ENCODE measurements at regions not wholly inside any gene's neighbourhood (a gene's known extent, or its start where the extent isn't known, plus 50 kb on each side); places are given as distances from the start of the nearest gene placed in this dataset.

DNA sequence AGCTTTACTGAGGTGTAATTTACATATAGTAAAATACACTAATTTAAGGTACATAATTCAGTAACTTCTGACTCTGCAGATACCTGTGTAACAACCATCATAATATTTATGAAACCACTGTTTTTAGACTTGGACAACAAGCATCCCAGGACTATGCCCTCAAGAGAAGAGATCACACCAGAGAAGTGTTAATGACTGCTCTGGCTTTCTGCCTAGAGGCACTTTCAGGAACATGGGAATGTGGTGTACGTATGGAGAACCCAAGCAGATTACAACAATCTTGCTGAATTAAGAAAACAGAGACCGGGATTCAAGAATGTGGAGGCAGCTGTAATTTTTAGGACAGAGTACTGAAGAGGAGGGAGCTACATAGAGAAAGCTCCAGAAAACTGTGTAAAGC lies 475.2 kb downstream of the LPIN1 start:
- DNase-seq = no peak

GRCh38 chr2:12222554-12222953 lies 476.1 kb downstream of the LPIN1 start:
- DNase-seq = no peak

DNA sequence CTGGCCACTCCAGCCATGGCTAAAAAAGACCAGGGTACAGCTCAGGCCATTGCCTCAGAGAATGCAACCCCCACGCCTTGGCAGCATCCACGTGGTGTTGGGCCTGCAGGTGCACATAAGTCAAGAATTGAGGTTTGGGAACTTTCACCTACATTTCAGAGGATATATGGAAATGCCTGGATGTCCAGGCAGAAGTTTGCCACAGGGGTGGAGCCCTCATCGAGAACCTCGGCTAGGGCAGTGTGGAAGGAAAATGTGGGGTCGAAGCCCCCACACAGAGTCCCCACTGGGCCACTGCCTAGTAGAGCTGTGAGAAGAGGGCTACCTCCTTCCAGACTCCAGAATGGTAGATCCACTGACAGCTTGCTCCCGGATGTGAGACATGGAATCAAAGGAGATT lies 477.3 kb downstream of the LPIN1 start:
- DNase-seq = no peak

- no peak for DNase-seq
Measured at GRCh38 chr2:12226653-12227052, 480.2 kb downstream of the LPIN1 start.

GRCh38 chr2:12227941-12228608 lies 481.6 kb downstream of the LPIN1 start:
- DNase-seq = no peak

DNA sequence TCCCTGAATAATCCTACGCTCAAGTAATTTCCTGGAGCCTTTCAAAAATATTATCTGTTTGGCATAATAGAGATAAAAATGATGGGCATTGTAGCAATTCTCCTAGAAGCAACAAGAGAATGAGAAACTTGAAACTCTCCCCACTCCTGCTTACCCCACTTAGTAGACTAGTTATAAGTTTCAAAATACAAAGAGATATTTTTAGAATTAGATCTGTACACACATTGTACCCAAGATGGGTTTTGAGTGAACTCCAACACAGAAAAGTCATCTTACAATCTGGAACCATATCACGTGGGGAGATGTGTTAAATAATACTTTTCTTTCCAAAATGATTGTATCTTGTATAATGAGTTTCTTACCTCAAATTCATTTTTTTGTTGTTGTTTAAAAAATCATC lies 484.9 kb downstream of the LPIN1 start:
- no peak for DNase-seq

DNA sequence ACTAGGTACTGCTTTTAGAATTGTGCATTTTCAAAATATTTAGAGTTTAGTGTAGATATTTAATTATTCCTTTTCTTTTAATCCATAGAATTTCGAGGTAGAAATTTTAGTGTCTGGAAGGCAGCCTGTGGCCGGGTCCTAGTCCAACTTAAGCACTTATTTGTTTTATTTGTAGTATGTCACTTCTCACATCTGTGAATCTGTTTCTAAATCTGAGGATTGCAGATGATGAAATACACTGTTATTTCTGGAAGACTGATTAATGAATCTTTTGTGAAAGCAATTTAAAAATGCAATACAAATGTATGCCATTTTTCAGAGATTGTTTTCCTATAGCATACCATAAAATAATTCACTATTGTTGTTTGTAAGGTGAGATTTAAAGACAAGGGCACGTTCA lies 483.9 kb upstream of the TRIB2 start:
- no peak for DNase-seq

DNA sequence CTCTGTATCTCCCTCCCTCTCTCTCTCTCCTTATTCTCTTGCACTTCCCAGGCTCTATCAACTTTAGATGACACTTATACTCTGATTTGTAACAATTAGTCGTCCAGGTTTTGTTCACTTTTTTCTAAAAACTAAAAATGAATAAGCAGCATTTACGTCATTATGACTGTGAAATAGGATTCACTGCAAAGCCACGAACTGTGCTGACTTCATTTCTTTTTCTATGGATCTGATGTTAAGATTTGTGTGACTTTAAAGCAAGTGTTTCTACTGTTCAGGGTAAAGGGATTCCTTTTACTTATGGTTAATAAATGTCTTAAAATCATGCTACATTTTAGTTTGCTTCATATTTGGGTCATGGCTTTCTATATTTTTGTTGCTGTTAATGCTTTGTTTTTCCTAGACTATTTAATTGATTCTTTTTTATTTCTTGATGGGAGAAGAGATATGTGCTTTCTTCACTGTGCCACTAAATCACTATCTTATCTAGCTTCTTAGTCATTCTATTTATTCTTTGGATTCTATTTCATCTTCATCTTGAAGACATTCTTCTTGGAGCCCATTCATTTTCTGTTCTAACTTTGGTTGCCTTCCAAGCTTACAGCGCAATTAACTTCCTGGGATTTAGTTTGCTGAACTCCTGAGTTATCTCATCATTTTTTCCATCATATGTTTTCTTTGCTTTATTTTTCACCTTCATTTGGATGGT lies 480.4 kb upstream of the TRIB2 start:
- no peak for DNase-seq

GRCh38 chr2:12240206-12240605 lies 476.5 kb upstream of the TRIB2 start:
- no peak for DNase-seq

DNA sequence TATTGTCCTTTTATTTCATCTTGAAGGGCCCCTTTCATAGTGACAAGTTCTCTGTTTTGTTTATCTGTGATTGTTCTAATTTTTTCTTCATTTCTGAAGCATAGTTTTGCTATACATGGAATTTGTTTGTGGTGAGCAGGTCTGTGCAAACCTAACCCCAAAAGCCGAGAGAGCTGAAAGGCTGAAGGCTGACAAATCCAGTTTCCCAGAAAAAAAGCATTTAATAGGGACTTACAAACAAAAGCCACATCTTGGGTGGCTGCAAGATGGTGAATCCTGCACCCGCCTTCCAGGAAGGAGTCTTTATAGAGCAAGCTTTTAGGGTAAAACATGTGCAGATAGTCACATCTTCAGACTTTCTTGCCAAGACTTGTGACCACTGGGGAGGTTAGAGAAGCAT lies 473.4 kb upstream of the TRIB2 start:
- no peak for DNase-seq

- no peak for DNase-seq
Measured at GRCh38 chr2:12244070-12244469, 472.7 kb upstream of the TRIB2 start.

GRCh38 chr2:12251121-12251520 lies 465.6 kb upstream of the TRIB2 start:
- no peak for DNase-seq

GRCh38 chr2:12251749-12252148 lies 465.0 kb upstream of the TRIB2 start:
- DNase-seq = no peak

DNA sequence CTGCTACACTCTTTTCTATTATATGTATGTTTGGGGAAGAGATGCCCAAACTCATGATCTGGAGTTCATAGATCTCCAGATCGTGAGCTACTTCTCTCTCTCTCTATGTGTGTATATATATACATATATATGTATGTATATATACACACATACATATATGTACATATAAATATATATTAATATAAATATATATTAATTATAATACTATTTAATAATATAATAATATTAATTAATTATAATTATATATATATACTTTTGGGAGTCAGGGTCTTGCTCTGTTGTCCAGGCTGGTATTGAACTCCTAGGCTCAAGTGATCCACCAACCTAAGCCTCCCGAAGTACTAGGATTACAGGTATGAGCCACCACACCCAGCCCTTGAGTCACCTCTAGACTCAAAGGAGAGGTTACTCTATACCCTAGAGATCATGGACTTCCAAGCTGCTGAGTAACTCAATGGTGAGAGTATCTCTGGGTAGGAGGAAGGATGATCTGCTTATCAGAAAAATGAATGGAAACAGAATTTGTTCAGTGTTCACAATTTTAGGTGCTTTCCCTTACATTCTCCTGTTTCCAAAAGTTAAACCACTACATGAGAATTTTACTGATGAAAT lies 463.5 kb upstream of the TRIB2 start:
- DNase-seq = no peak

GRCh38 chr2:12254280-12254860 lies 462.4 kb upstream of the TRIB2 start:
- no peak for DNase-seq

DNA sequence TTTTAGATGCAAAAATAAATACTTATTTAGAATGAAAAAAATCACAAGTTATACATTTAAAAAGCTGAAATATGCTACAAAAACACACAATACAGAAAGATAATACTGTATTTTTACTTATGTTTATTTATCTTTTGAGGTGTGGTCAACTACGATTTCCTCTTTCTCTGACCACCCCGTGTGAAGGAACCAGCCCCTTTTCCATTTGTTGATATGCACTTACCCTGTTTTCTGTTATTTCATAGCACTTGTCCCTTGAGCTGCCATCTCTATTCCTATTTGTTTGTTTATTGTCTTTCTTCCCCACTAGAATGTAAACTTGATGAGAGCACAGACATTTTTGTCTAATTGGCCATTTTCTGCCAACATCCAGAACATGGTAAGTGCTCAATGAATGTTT lies 460.5 kb upstream of the TRIB2 start:
- DNase-seq = no peak

DNA sequence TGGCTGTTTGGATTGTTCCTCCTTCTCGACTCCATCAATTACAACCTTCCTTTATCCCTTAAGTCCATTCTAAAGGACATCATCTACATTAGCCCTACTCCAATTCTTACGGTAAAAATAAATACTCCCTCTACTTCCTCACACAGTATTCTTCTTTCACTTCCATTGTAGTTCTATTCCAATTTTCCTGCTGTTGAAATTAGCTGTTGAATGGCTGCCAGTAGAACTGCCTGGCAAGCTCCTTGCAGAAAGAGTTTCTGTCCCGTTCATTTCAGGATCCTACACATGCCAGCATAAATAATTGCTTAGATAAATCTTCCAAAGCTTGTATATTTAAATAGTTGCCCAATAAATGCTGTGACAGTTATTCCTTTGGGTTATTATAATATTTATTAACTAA lies 459.3 kb upstream of the TRIB2 start:
- DNase-seq = no peak

DNA sequence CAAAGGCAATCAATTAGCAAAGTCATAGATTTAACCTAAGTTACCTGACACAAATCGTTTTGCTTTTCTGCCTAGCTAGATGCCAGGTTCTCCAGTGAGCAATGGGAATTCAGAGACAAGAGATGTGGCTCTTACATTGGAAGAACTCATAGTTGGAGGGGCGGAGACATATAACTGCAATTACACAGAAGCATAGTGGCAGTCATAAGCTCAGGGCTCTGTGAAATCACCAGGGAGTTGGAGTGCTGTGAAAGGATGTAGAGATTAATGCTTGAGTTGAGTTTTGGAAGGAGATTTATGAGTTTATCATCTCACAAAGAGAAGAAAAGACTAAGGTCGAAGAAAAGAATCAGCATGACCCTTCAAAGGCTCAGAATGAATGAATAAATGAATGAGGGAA lies 457.2 kb upstream of the TRIB2 start:
- no peak for DNase-seq

DNA sequence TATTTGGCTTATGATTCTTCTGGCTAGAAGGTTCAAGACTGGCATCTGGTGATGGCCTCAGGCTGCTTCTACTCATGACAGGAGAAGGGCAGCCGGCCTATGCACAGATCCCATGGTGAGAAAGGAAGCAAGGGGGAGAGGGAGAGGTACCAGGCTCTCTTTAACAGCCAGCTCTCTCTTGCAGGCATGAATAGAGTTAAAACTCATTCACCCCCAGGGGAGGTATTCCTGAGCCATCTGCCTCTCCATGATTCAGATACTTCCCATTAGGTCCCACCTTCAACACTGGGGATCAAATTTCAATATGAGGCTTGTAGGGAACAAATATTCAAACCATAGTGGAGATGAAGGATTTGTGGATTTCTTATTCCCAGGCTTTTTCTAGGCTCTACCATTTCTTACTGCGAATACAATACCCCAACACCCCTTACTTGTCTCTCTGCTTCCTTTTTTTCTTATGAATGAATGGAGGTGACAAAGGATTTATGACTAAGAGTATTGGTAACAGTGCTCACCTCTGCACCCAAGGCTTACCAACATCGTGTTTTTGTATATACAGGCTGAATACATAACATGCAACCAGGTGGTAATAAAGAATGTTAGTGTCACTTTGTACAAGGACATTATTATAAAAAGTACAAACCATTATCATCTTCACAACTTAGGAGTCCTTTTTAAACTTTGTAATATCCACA lies 454.6 kb upstream of the TRIB2 start:
- DNase-seq = no peak

GRCh38 chr2:12262681-12263436 lies 453.9 kb upstream of the TRIB2 start:
- no peak for DNase-seq

- DNase-seq = no peak
Measured at GRCh38 chr2:12263730-12264129, 453.0 kb upstream of the TRIB2 start.

- DNase-seq = no peak
Measured at GRCh38 chr2:12264146-12264545, 452.6 kb upstream of the TRIB2 start.

- DNase-seq = no peak
Measured at GRCh38 chr2:12265646-12266045, 451.1 kb upstream of the TRIB2 start.
